ENCODE measurements at regions not wholly inside any gene's neighbourhood (a gene's known extent, or its start where the extent isn't known, plus 50 kb on each side); places are given as distances from the start of the nearest gene placed in this dataset.

GRCh38 chr2:65688141-65688886 lies 255.9 kb upstream of the SPRED2 start:
- no peak for DNase-seq (ENCODE audit: low read depth in 2 of 2)

- DNase-seq (ENCODE audit: low read depth in 2 of 2) = no peak
These were observed 255.2 kb upstream of the SPRED2 start for GRCh38 chr2:65687614-65688013.

GRCh38 chr2:65686928-65687521 lies 254.6 kb upstream of the SPRED2 start:
- no peak for DNase-seq (ENCODE audit: low read depth in 2 of 2)

- no peak for DNase-seq (ENCODE audit: low read depth in 2 of 2)
These were observed 249.1 kb upstream of the SPRED2 start for GRCh38 chr2:65681503-65681902.

GRCh38 chr2:65678779-65679391 lies 246.5 kb upstream of the SPRED2 start:
- no peak for DNase-seq (ENCODE audit: low read depth in 2 of 2)

GRCh38 chr2:65675350-65675749 lies 243.0 kb upstream of the SPRED2 start:
- no peak for DNase-seq (ENCODE audit: low read depth in 2 of 2)

- DNase-seq (ENCODE audit: low read depth in 2 of 2) = no peak
These were observed 239.4 kb upstream of the SPRED2 start for GRCh38 chr2:65671670-65672242.

- no peak for DNase-seq (ENCODE audit: low read depth in 2 of 2)
These were observed 237.2 kb upstream of the SPRED2 start for GRCh38 chr2:65669574-65669973.

GRCh38 chr2:65668744-65669143 lies 236.3 kb upstream of the SPRED2 start:
- DNase-seq (ENCODE audit: low read depth in 2 of 2) = no peak

- DNase-seq (ENCODE audit: low read depth in 2 of 2) = no peak
These were observed 233.8 kb upstream of the SPRED2 start for GRCh38 chr2:65666156-65666725.

GRCh38 chr2:65664931-65665330 lies 232.5 kb upstream of the SPRED2 start:
- no peak for DNase-seq (ENCODE audit: low read depth in 2 of 2)

- no peak for DNase-seq (ENCODE audit: low read depth in 2 of 2)
These were observed 231.5 kb upstream of the SPRED2 start for GRCh38 chr2:65663831-65664407.

GRCh38 chr2:65662654-65663432 lies 230.4 kb upstream of the SPRED2 start:
- no peak for DNase-seq (ENCODE audit: low read depth in 2 of 2)

GRCh38 chr2:65661980-65662653 lies 229.7 kb upstream of the SPRED2 start:
- no peak for DNase-seq (ENCODE audit: low read depth in 2 of 2)

- no peak for DNase-seq (ENCODE audit: low read depth in 2 of 2)
These were observed 227.9 kb upstream of the SPRED2 start for GRCh38 chr2:65660340-65660739.

- no peak for DNase-seq (ENCODE audit: low read depth in 2 of 2)
These were observed 226.5 kb upstream of the SPRED2 start for GRCh38 chr2:65658881-65659280.

GRCh38 chr2:65658266-65658665 lies 225.9 kb upstream of the SPRED2 start:
- no peak for DNase-seq (ENCODE audit: low read depth in 2 of 2)

GRCh38 chr2:65656160-65656718 lies 223.8 kb upstream of the SPRED2 start:
- DNase-seq (ENCODE audit: low read depth in 2 of 2) = no peak

- no peak for DNase-seq (ENCODE audit: low read depth in 2 of 2)
These were observed 222.6 kb upstream of the SPRED2 start for GRCh38 chr2:65655000-65655399.

GRCh38 chr2:65654496-65654895 lies 222.1 kb upstream of the SPRED2 start:
- no peak for DNase-seq (ENCODE audit: low read depth in 2 of 2)

Measured in stimulated activated CD8-positive, alpha-beta memory T cell treated with anti-CD3 and anti-CD28 coated beads, Interleukin-2, amount 100 ng/mL, for 48 hours (primary cell).